GM10248 (cell line): ENCODE measurements at regions not wholly inside any gene's neighbourhood (a gene's known extent, or its start where the extent isn't known, plus 50 kb on each side); places are given as distances from the start of the nearest gene placed in this dataset.

Experiments used
- CTCF ChIA-PET: fragments of 300-600 bp; sonication (Branson Sonifier 250); formaldehyde crosslinking; extraction: SDS; loops from one replicate; lab custom pipeline; 2021; ENCODE audit warnings: antibody characterized with exemption; lab: Yijun Ruan, JAX
- POLR2A ChIA-PET: fragments of 350-650 bp; sonication (Branson Sonifier 250); formaldehyde crosslinking; extraction: SDS; loops from one replicate; lab custom pipeline; 2020; ENCODE audit warnings: antibody characterized with exemption; lab: Yijun Ruan, JAX
- DNase-seq: peaks from one replicate; pipeline ENCODE4 v3.0.0; 2012; ENCODE audit errors: extremely low spot score
- TF ChIP-seq, protein P1 (sequence below): IDR thresholded peaks from 2 replicates; pipeline ENCODE4 v1.5.1; 2012; ENCODE audit warnings: mild to moderate bottlenecking, low read depth; ENCODE audit errors: extremely low read depth, missing control alignments, control extremely low read depth

DNA sequence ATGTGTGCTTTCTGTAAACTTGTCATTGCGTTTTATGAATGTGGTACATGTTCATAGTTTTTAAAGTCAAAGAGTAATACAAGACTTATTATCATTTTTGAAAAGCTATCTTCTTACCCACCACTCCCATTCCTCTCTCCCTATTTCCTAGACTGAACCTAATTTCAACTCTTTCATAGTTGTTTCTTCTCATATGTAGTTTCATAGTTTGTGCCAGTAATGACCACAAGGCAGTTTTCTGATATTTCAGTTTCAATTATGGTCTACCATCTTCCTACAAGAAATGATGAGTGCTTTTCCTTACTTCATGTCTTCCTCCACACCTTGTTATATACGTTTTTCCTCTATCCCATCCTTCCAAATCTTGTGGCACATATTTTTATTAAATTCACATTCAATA, 445.0 kb upstream of the GOLIM4 start:
- DNase-seq: no peak
- TF ChIP-seq, protein P1, sequence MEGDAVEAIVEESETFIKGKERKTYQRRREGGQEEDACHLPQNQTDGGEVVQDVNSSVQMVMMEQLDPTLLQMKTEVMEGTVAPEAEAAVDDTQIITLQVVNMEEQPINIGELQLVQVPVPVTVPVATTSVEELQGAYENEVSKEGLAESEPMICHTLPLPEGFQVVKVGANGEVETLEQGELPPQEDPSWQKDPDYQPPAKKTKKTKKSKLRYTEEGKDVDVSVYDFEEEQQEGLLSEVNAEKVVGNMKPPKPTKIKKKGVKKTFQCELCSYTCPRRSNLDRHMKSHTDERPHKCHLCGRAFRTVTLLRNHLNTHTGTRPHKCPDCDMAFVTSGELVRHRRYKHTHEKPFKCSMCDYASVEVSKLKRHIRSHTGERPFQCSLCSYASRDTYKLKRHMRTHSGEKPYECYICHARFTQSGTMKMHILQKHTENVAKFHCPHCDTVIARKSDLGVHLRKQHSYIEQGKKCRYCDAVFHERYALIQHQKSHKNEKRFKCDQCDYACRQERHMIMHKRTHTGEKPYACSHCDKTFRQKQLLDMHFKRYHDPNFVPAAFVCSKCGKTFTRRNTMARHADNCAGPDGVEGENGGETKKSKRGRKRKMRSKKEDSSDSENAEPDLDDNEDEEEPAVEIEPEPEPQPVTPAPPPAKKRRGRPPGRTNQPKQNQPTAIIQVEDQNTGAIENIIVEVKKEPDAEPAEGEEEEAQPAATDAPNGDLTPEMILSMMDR: no peak
- ChIA-PET CTCF (interaction anchor here (1.5 to 3.1 kb wide), 2 partner anchors 10 to 30 kb away, joined by 4 to 8 read pairs; no protein-coding TSS in a partner anchor), POLR2A (no interaction called here)

DNA sequence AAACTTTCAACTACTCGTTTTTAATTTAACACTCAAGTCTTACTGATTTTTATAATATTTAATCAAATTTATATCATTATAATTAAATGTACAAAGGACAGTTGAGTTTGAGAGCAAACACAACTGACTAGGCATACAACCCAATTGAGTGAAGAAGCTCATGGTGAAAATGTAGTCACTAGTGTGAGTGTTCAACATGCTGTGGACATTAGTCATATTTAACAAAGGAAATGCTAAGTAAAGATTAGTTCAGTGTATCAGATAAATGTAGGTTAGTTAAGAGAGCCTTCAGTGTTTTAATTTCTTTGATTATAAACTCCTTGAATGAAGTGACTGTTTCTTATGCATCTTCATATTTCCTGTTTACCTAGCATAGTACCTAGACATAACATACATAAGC, 444.2 kb upstream of the GOLIM4 start:
- TF ChIP-seq, protein P1: no peak
- POLR2A ChIA-PET: no interaction called here
- DNase-seq: no peak
- CTCF ChIA-PET: interaction anchor here (1.5 kb wide), 1 partner anchor 29 kb away, joined by 4 read pairs; no protein-coding TSS in a partner anchor

- DNase-seq: no peak
- TF ChIP-seq, protein P1: peak; percentile 7
- POLR2A ChIA-PET: no interaction called here
- CTCF ChIA-PET: interaction anchor here (1.2 to 1.6 kb wide), 2 partner anchors 13 to 14 kb away, joined by 3 read pairs; no protein-coding TSS in a partner anchor
These were observed 439.0 kb upstream of the GOLIM4 start for GRCh38 chr3:168534761-168535160.

DNA sequence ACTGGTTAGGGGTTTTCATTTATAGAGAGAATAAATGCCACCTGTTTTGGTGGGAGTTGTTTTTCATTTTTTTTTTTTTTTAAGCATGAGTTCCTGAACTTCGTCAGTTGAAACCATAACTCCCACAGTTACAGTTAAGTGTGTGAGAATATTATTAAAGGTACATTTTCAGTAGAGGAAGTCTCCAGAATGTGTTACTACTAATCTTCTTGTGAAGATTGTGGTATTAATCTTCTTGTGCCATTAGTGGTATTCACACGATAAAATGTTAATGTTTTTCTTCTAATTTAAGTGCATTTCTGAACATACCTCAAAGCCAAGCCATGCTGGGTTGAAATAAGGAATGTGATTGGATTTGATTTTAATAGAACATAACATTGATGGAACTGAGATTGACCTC, 437.9 kb upstream of the GOLIM4 start:
- ChIA-PET POLR2A (no interaction called here), CTCF (interaction anchor here (1.2 to 1.6 kb wide), 2 partner anchors 13 to 14 kb away, joined by 3 read pairs; no protein-coding TSS in a partner anchor)
- TF ChIP-seq, protein P1: no peak
- no peak for DNase-seq

GRCh38 chr3:168532135-168532534, 436.4 kb upstream of the GOLIM4 start:
- ChIA-PET CTCF (no interaction called here), POLR2A (no interaction called here)
- DNase-seq: no peak
- TF ChIP-seq, protein P1: no peak

GRCh38 chr3:168531116-168531515, 435.4 kb upstream of the GOLIM4 start:
- ChIA-PET POLR2A (no interaction called here), CTCF (no interaction called here)
- TF ChIP-seq, protein P1: no peak
- DNase-seq: no peak
